Adipocyte (in vitro differentiated cells): ENCODE measurements at regions not wholly inside any gene's neighbourhood (a gene's known extent, or its start where the extent isn't known, plus 50 kb on each side); places are given as distances from the start of the nearest gene placed in this dataset.
A peak's percentile ranks its signal among the peaks of the same experiment; 100 is the strongest.
"Not testable (repeated sequence)": the region's sequence is repeated elsewhere in the genome, so short reads cannot be mapped to it uniquely, and the experiment has no call there.

Source experiments
- DNase-seq: peaks from one replicate; pipeline ENCODE4 v3.0.0-alpha.2; 2015; ENCODE audit warnings: low read depth
- H3K27me3 ChIP-seq: replicated peaks from 2 replicates; pipeline ENCODE4 v1.7.0; 2013; ENCODE audit warnings: mild to moderate bottlenecking, low read length, moderate library complexity; ENCODE audit not compliant: control insufficient read depth, insufficient read depth
- H3K36me3 ChIP-seq: 2 replicates; pipeline ENCODE4 v1.7.0; 2013; ENCODE audit warnings: low read length, mild to moderate bottlenecking, moderate library complexity; ENCODE audit not compliant: control insufficient read depth, insufficient read depth, severe bottlenecking
- H3K4me1 ChIP-seq: 2 replicates; pipeline ENCODE4 v1.7.0; 2013; ENCODE audit warnings: mild to moderate bottlenecking, low read length, moderate library complexity; ENCODE audit not compliant: control insufficient read depth, insufficient read depth
- H3K4me3 ChIP-seq: 2 replicates; pipeline ENCODE4 v1.7.0; 2013; ENCODE audit warnings: mild to moderate bottlenecking, low read length, moderate library complexity
- H3K9ac ChIP-seq: 2 replicates; pipeline ENCODE4 v1.7.0; 2013; ENCODE audit warnings: mild to moderate bottlenecking, low read length, moderate library complexity
- H3K9me3 ChIP-seq: 2 replicates; pipeline ENCODE4 v1.7.0; 2013; ENCODE audit warnings: mild to moderate bottlenecking, low read length, moderate library complexity; ENCODE audit not compliant: control insufficient read depth

DNA sequence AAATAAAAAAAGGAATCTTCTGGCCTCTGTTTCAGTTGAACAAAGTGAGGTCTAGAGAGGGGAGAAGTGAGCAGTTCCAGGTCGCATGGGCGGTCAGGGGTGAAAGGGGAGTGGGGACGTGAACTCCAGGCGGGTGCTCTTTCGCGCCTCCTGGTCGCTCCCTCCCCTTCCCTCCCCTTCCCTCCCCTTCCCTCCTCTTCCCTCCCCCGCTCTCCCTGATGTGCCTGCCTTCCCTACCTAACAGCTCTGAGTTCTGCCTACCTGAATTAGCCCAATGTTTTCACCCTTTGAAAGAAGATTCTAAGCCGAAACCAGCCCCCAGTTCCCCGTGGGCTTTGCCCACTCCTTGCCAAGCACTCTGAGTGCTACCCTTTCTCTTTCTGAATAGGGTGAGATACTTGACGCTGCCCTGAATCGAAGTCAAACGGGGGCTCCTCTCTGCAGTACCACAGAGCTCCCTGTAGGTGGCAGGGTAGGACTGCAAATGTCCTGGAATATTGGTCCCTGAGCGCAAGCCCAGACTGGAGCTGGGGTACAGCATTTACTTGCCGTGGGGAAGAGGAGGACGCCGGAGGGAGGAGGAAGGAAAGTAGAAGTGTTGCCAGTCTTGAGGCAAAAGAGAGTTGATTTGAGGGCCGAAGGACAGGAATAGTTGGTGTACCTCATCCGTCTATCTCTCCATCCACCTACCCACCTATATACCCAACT is 214.4 kb downstream of the NPIPA7 start:
- not testable (repeated sequence) for H3K36me3 ChIP-seq, H3K27me3 ChIP-seq, H3K4me3 ChIP-seq, H3K4me1 ChIP-seq, H3K9ac ChIP-seq, H3K9me3 ChIP-seq
- peak; percentile 9 for DNase-seq

DNA sequence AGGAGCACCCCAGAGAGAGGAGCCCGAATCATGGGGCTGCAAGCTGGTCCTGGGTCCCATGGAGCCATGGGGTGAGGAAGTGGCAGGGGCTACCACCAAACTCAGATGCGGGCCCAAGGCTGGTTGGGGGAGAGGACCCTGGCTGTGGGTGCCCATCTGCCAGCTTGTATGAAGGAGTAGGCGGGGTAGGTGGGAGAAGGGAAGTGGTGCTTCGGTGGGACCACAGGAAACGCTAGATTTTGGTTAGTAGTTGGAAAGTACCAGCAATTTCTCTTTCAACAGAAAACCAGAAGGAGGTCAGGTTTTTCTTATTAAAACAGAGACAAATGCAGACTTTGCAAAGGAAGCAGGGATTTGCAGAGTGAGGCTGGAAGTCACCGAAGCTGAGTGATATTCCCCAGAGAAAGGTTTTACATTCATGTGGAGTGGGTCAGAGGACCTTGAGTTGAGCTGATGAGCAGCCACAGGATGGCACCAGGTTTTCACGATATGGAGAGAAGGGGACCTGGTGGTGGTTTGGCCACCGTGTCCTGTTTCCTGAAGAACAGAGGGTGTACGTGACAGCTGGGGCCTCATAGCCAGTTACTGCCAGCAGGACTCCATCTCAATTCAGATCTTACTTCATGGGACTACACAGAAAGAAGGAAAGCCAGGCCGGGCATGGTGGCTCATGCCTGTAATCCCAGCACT is 216.2 kb downstream of the NPIPA7 start:
- H3K4me3 ChIP-seq, H3K9ac ChIP-seq, H3K27me3 ChIP-seq, H3K4me1 ChIP-seq, H3K36me3 ChIP-seq, DNase-seq, H3K9me3 ChIP-seq: not testable (repeated sequence)

GRCh38 chr16:16601239-16601638 is 222.3 kb downstream of the NPIPA7 start:
- not testable (repeated sequence) for H3K4me3 ChIP-seq, H3K4me1 ChIP-seq, DNase-seq, H3K36me3 ChIP-seq, H3K27me3 ChIP-seq, H3K9ac ChIP-seq, H3K9me3 ChIP-seq

DNA sequence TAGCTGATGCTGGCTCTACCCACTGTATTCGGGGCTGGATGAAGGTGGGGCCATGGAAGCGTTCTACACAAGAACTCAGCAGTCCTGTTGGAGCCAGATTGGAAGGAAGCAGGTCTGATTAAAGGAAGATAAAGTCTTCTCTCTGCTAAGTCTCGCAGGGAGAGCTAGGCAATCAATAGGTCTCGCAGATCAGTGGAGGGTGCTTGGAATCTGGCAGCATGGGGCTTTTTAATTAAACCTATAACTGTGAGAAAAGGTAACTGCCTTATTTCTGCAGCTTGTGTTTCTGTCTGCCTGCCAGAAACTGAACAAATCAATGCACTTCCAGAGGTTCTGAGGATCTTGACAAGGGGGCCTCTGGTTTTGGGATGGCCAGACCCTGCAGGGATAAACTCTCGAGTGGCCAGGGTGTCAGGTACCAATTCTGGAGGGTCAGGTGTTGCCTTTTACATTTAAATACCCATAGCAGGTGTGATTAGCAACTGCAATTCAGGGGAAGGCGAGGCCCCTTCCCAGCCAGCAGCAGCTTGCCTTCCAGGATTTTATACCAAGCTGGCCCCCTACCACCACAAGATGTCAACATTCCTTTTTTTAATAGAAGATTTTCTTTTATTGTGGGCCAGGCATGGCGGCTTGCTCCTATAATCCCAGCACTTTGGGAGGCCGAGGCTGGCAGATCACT is 228.6 kb downstream of the NPIPA7 start:
- not testable (repeated sequence) for H3K36me3 ChIP-seq, H3K27me3 ChIP-seq, H3K4me3 ChIP-seq, H3K4me1 ChIP-seq, H3K9ac ChIP-seq, DNase-seq, H3K9me3 ChIP-seq

- H3K27me3 ChIP-seq, H3K9ac ChIP-seq, H3K4me3 ChIP-seq, H3K36me3 ChIP-seq, H3K4me1 ChIP-seq, DNase-seq, H3K9me3 ChIP-seq: not testable (repeated sequence)
These were observed 230.7 kb downstream of the NPIPA7 start for GRCh38 chr16:16609627-16610026.

GRCh38 chr16:16610389-16610967 is 231.5 kb downstream of the NPIPA7 start:
- not testable (repeated sequence) for H3K4me1 ChIP-seq, H3K9me3 ChIP-seq, DNase-seq, H3K9ac ChIP-seq, H3K36me3 ChIP-seq, H3K4me3 ChIP-seq, H3K27me3 ChIP-seq

DNA sequence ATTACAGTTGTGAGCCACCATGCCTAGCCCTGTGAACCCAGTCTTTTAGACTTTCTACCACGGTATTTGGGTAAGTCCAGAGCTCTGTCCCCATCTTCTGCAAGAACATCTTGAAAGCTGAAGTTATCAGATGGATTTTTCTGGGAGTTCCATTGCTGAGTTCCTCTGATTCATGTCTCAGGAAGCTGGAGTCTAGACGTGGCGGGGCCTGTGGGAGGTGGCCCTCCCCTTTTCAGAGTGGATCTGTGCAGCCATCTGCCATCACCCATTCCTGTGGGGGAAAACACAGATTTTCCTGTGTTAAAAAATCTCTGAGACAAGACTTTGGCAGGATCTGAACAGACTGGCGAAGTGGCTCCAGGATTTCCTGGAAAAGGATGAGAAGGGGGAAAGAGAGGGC is 234.3 kb downstream of the NPIPA7 start:
- DNase-seq: not testable (repeated sequence)

GRCh38 chr16:16614484-16614883 is 235.5 kb downstream of the NPIPA7 start:
- not testable (repeated sequence) for H3K36me3 ChIP-seq, H3K4me1 ChIP-seq, H3K4me3 ChIP-seq, DNase-seq, H3K9ac ChIP-seq, H3K9me3 ChIP-seq, H3K27me3 ChIP-seq

More for the DNA sequence above, 234.3 kb downstream of the NPIPA7 start:
- not testable (repeated sequence) for H3K27me3 ChIP-seq, H3K4me3 ChIP-seq, H3K9ac ChIP-seq, H3K9me3 ChIP-seq, H3K36me3 ChIP-seq, H3K4me1 ChIP-seq

- H3K36me3 ChIP-seq, H3K9me3 ChIP-seq, H3K4me1 ChIP-seq, DNase-seq, H3K9ac ChIP-seq, H3K4me3 ChIP-seq, H3K27me3 ChIP-seq: not testable (repeated sequence)
These were observed 240.1 kb downstream of the NPIPA7 start for GRCh38 chr16:16618963-16619465.

DNA sequence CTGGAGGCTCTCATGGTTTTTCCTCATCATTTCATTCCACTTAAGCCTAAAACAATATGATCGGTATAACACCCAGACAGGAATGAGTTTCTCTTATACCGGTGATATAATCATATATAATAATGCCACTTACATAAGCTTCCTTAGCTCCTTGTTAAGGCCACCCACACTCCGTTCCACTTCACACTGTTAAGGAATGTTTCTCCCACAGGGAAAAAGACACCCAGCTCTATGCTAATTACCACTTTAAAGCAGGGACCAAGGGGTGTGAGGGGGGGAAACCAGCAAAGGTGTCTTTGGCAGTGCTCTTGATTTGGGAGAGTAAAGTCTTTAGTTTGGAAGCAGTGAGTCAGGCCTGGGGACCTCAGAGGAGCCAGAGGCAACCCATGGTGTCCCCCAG is 245.4 kb downstream of the NPIPA7 start:
- H3K4me3 ChIP-seq, DNase-seq, H3K9ac ChIP-seq, H3K36me3 ChIP-seq, H3K27me3 ChIP-seq, H3K4me1 ChIP-seq, H3K9me3 ChIP-seq: not testable (repeated sequence)

- not testable (repeated sequence) for H3K4me1 ChIP-seq, H3K9ac ChIP-seq, H3K4me3 ChIP-seq, DNase-seq, H3K36me3 ChIP-seq, H3K27me3 ChIP-seq, H3K9me3 ChIP-seq
These were observed 246.2 kb downstream of the NPIPA7 start for GRCh38 chr16:16625140-16625539.
